ENCODE measurements at regions not wholly inside any gene's neighbourhood (a gene's known extent, or its start where the extent isn't known, plus 50 kb on each side); places are given as distances from the start of the nearest gene placed in this dataset.

DNA sequence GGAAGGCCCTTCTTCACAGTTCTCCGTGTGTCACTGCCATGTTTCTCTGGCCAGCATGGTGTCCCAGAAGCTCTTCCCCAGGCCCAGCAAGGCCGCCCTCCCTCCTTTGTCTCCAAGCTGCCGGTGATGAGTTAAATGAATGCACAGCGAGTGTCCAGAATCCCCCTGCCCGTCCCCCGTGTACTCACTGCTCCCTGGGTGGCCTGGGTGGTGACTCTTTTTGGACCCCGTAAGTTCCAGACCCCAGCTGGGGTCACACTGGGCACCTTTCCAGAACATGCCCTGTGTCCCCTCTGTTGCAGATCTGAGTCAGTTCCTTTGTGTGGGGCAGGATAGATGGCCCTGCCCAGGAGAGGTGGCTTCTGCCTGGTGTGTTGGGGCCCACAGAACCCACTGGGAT lies 95.0 kb downstream of the MRPL36 start:
- no peak for TF ChIP-seq CTCF (IDR thresholded peaks at IDR 0.05)
- TF ChIP-seq POLR2AphosphoS5 (IDR thresholded peaks at IDR 0.05; ENCODE audit: low read depth, low read length): no peak
- TF ChIP-seq, protein P1, sequence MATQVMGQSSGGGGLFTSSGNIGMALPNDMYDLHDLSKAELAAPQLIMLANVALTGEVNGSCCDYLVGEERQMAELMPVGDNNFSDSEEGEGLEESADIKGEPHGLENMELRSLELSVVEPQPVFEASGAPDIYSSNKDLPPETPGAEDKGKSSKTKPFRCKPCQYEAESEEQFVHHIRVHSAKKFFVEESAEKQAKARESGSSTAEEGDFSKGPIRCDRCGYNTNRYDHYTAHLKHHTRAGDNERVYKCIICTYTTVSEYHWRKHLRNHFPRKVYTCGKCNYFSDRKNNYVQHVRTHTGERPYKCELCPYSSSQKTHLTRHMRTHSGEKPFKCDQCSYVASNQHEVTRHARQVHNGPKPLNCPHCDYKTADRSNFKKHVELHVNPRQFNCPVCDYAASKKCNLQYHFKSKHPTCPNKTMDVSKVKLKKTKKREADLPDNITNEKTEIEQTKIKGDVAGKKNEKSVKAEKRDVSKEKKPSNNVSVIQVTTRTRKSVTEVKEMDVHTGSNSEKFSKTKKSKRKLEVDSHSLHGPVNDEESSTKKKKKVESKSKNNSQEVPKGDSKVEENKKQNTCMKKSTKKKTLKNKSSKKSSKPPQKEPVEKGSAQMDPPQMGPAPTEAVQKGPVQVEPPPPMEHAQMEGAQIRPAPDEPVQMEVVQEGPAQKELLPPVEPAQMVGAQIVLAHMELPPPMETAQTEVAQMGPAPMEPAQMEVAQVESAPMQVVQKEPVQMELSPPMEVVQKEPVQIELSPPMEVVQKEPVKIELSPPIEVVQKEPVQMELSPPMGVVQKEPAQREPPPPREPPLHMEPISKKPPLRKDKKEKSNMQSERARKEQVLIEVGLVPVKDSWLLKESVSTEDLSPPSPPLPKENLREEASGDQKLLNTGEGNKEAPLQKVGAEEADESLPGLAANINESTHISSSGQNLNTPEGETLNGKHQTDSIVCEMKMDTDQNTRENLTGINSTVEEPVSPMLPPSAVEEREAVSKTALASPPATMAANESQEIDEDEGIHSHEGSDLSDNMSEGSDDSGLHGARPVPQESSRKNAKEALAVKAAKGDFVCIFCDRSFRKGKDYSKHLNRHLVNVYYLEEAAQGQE (IDR thresholded peaks at IDR 0.05; ENCODE audit: insufficient read depth in 1 of 2, low read depth in 2 of 2, low read length in 1 of 2): no peak
- TF ChIP-seq TCF7L2 (IDR thresholded peaks at IDR 0.05; ENCODE audit: low read depth, low read length): no peak
- TF ChIP-seq SIN3A (IDR thresholded peaks at IDR 0.05; ENCODE audit: borderline replicate concordance, insufficient read depth, low read depth, low read length): no peak

Data from Panc1 (cell line).